Activated B cell treated with CpG ODN at 0.5 μM for 24 hours (primary cell): ENCODE measurements at regions not wholly inside any gene's neighbourhood (a gene's known extent, or its start where the extent isn't known, plus 50 kb on each side); places are given as distances from the start of the nearest gene placed in this dataset.

Experiments used
- ATAC-seq: fragments of 200-7000 bp; cut with Tn5 transposase; one replicate; pipeline ENCODE4 v1.10.0; 2021; ENCODE audit warnings: low read depth, mild to moderate bottlenecking, moderate library complexity
- CTCF ChIA-PET: fragments of 350-600 bp; sonication (Branson Sonifier 250); formaldehyde crosslinking; loops from one replicate; lab custom pipeline; 2021; ENCODE audit warnings: antibody characterized with exemption; lab: Charles Lee
- POLR2A ChIA-PET: fragments of 350-600 bp; sonication (Branson Sonifier 250); formaldehyde crosslinking; loops from one replicate; lab custom pipeline; 2021; ENCODE audit warnings: antibody characterized with exemption; lab: Charles Lee
- DNase-seq: peaks from one replicate; pipeline ENCODE4 v3.0.0; 2022
- H3K27ac Mint-ChIP-seq: one replicate; pipeline ENCODE4 v1.8.0; 2020; ENCODE audit warnings: mixed read lengths
- H3K27me3 Mint-ChIP-seq: one replicate; pipeline ENCODE4 v1.8.0; 2021; ENCODE audit warnings: mixed read lengths
- H3K36me3 Mint-ChIP-seq: one replicate; pipeline ENCODE4 v1.8.0; 2021; ENCODE audit warnings: low read depth, mixed read lengths
- H3K4me1 Mint-ChIP-seq: one replicate; pipeline ENCODE4 v1.8.0; 2021; ENCODE audit warnings: mixed read lengths
- H3K4me3 Mint-ChIP-seq: one replicate; pipeline ENCODE4 v1.8.0; 2020; ENCODE audit warnings: mild to moderate bottlenecking, mixed read lengths
- H3K9me3 Mint-ChIP-seq: one replicate; pipeline ENCODE4 v1.8.0; 2020; ENCODE audit warnings: mixed read lengths
- intact Hi-C: fragments of 100-400 bp; cut with micrococcal nuclease; formaldehyde crosslinking; loops from one replicate; pipeline ENCODE4 v1.15.1; 2024
- TF ChIP-seq, protein P1 (sequence below): fragments of 200-600 bp; IDR thresholded peaks from one replicate; pipeline ENCODE4 v1.8.0; 2022; ENCODE audit warnings: antibody characterized with exemption, mild to moderate bottlenecking

- Mint-ChIP-seq H3K36me3 (no peaks in the 10 kb centered on the region), H3K27me3 (no peaks in the 10 kb centered on the region), H3K9me3 (peaks cover 8% of the 10 kb centered on the region), H3K4me3 (no peak overlapping the region), H3K4me1 (no peaks in the 10 kb centered on the region), H3K27ac (no peak overlapping the region)
- TF ChIP-seq, protein P1, sequence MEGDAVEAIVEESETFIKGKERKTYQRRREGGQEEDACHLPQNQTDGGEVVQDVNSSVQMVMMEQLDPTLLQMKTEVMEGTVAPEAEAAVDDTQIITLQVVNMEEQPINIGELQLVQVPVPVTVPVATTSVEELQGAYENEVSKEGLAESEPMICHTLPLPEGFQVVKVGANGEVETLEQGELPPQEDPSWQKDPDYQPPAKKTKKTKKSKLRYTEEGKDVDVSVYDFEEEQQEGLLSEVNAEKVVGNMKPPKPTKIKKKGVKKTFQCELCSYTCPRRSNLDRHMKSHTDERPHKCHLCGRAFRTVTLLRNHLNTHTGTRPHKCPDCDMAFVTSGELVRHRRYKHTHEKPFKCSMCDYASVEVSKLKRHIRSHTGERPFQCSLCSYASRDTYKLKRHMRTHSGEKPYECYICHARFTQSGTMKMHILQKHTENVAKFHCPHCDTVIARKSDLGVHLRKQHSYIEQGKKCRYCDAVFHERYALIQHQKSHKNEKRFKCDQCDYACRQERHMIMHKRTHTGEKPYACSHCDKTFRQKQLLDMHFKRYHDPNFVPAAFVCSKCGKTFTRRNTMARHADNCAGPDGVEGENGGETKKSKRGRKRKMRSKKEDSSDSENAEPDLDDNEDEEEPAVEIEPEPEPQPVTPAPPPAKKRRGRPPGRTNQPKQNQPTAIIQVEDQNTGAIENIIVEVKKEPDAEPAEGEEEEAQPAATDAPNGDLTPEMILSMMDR: no peak
- POLR2A ChIA-PET: no interaction called here
- no peak for DNase-seq
- CTCF ChIA-PET: no interaction called here
- intact Hi-C loops: no loop called here
- ATAC-seq: no peak
Measured at GRCh38 chr5:91864962-91865361, 481.8 kb upstream of the ARRDC3 start.

DNA sequence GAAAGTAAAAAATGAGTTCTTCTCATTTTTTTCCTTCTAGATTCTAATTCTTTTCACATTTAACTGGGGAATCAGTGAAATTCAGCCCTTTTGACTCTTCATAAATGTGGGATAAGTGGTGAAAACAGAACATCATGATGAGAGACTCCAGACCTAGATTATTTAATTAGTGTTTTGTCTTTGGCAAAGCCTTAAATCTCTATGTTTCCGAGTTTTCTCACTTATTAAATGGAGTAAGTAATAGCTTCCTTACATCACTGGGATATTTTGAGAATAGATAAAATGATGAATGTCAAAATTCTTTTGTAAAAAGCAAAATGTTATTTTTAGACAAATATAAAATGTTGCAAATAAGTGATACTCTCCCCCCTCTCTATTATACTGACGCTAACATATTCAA is 468.6 kb upstream of the ARRDC3 start:
- ChIA-PET POLR2A (no interaction called here), CTCF (no interaction called here)
- no peaks in the 10 kb centered on the region for H3K36me3 Mint-ChIP-seq
- intact Hi-C loops: no loop called here
- ATAC-seq (no peak), DNase-seq (no peak)
- H3K27ac Mint-ChIP-seq: no peak overlapping the region
- no peaks in the 10 kb centered on the region for H3K27me3 Mint-ChIP-seq
- H3K4me3 Mint-ChIP-seq: no peak overlapping the region
- H3K4me1 Mint-ChIP-seq: no peaks in the 10 kb centered on the region
- TF ChIP-seq, protein P1: no peak
- no peaks in the 10 kb centered on the region for H3K9me3 Mint-ChIP-seq

DNA sequence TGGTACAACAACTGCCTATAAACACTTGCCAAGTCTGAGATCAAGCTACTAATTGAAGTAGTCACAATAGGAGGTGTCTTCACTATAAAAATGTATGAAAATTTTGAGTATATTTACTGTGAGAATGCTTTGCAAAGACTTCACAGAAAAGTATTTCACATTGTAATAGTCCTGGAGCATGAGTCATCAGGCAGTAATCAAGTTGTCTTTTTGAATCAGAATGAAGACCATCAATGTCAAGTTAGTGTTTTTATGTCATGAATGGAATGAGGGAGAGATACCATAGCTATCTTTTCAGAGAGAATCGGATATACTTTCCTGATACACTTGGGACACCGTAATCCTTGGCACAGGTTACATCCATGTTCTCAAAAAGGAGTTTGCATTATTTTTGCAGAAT is 466.9 kb upstream of the ARRDC3 start:
- Mint-ChIP-seq H3K4me1 (no peaks in the 10 kb centered on the region), H3K9me3 (no peaks in the 10 kb centered on the region), H3K27me3 (no peaks in the 10 kb centered on the region), H3K36me3 (no peaks in the 10 kb centered on the region), H3K27ac (no peak overlapping the region), H3K4me3 (no peak overlapping the region)
- TF ChIP-seq, protein P1: no peak
- ChIA-PET CTCF (no interaction called here), POLR2A (no interaction called here)
- no peak for DNase-seq
- ATAC-seq: no peak
- intact Hi-C loops: no loop called here

GRCh38 chr5:91849069-91849468 is 466.0 kb upstream of the ARRDC3 start:
- H3K27ac Mint-ChIP-seq: no peak overlapping the region
- no peaks in the 10 kb centered on the region for H3K27me3 Mint-ChIP-seq
- POLR2A ChIA-PET: no interaction called here
- no peaks in the 10 kb centered on the region for H3K9me3 Mint-ChIP-seq
- no peaks in the 10 kb centered on the region for H3K36me3 Mint-ChIP-seq
- CTCF ChIA-PET: no interaction called here
- H3K4me3 Mint-ChIP-seq: no peak overlapping the region
- intact Hi-C loops: no loop called here
- DNase-seq (no peak), ATAC-seq (no peak)
- TF ChIP-seq, protein P1: no peak
- no peaks in the 10 kb centered on the region for H3K4me1 Mint-ChIP-seq

DNA sequence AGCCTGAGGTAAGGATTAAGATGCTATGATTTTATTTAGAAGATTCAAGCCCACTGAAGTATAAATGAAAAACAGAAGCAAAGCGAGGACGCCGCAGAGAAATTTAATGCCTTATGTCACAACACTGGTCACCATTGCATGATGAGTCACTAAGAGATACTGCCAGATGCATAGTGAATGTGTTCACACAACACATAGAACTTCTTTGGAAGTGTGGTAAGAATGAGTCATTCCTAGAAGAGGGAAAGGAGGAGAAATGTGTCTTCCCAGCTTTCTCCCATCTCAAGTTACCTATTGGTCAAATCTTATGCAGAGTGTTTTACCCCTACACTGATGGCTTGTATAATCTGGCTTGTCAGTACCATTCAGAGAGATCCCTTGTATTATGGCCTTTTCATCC is 465.3 kb upstream of the ARRDC3 start:
- intact Hi-C loops: no loop called here
- DNase-seq (no peak), ATAC-seq (no peak)
- H3K27ac Mint-ChIP-seq: no peak overlapping the region
- H3K27me3 Mint-ChIP-seq: no peaks in the 10 kb centered on the region
- no peaks in the 10 kb centered on the region for H3K4me1 Mint-ChIP-seq
- H3K9me3 Mint-ChIP-seq: no peaks in the 10 kb centered on the region
- H3K4me3 Mint-ChIP-seq: no peak overlapping the region
- TF ChIP-seq, protein P1: no peak
- POLR2A ChIA-PET: no interaction called here
- CTCF ChIA-PET: no interaction called here
- no peaks in the 10 kb centered on the region for H3K36me3 Mint-ChIP-seq
